Suppressor macrophage (primary cell): ENCODE measurements at regions not wholly inside any gene's neighbourhood (a gene's known extent, or its start where the extent isn't known, plus 50 kb on each side); places are given as distances from the start of the nearest gene placed in this dataset.
"Not testable (repeated sequence)": the region's sequence is repeated elsewhere in the genome, so short reads cannot be mapped to it uniquely, and the experiment has no call there.

Source experiments
- DNase-seq, 4 experiments: peaks; one replicate each; pipeline ENCODE4 v3.0.0-alpha.2; 2020 to 2022

GRCh38 chr6:113777601-113778000 is 79.5 kb upstream of the MARCKS start:
- no peak for DNase-seq

- no peak for DNase-seq
Measured at GRCh38 chr6:113779656-113780055, 77.5 kb upstream of the MARCKS start.

GRCh38 chr6:113782636-113783035 is 74.5 kb upstream of the MARCKS start:
- no peak for DNase-seq

- no peak for DNase-seq
Measured at GRCh38 chr6:113786168-113786567, 71.0 kb upstream of the MARCKS start.

GRCh38 chr6:113788586-113788985 is 68.6 kb upstream of the MARCKS start:
- no peak for DNase-seq

GRCh38 chr6:113791225-113791624 is 65.9 kb upstream of the MARCKS start:
- not testable (repeated sequence) for DNase-seq

- not testable (repeated sequence) for DNase-seq
Measured at GRCh38 chr6:113795371-113795770, 61.8 kb upstream of the MARCKS start.

- no peak for DNase-seq
Measured at GRCh38 chr6:113796038-113796437, 61.1 kb upstream of the MARCKS start.

- DNase-seq = no peak
Measured at GRCh38 chr6:113802779-113803178, 54.4 kb upstream of the MARCKS start.

- peak in 3 of 4 experiments; percentile 30 to 82 (median 80) for DNase-seq
Measured at GRCh38 chr6:113805173-113805790, 51.9 kb upstream of the MARCKS start.

GRCh38 chr6:113805811-113806495 is 51.2 kb upstream of the MARCKS start:
- peak in 1 of 4 experiments; percentile 4 for DNase-seq
